Gastrocnemius medialis (tissue), 4 donors: ENCODE measurements at regions not wholly inside any gene's neighbourhood (a gene's known extent, or its start where the extent isn't known, plus 50 kb on each side); places are given as distances from the start of the nearest gene placed in this dataset.

Source experiments
- ATAC-seq, 2 donors: fragments of 150-250 bp; one replicate each; pipeline ENCODE4 v1.9.1; 2016
- DNase-seq, 2 donors: peaks; one replicate each; pipeline ENCODE4 v3.0.0-alpha.2; 2019
- H3K27ac ChIP-seq, 4 donors: fragments of 200-600 bp; sonication (generic); 1 replicate in 1 of 4; 2 replicates in 3 of 4; pipeline ENCODE4 v1.5.1; 2016 to 2018; ENCODE audit warnings: mild to moderate bottlenecking in 2 of 4, moderate library complexity in 1 of 4
- H3K27me3 ChIP-seq, 3 donors: fragments of 200-600 bp; sonication (generic) in 2 of 3; 1 replicate in 1 of 3; 2 replicates in 2 of 3; pipeline versions ENCODE4 v1.5.1 to v1.6.0; 2016 to 2019; ENCODE audit warnings: mild to moderate bottlenecking in 1 of 3, moderate library complexity in 1 of 3
- H3K36me3 ChIP-seq, 2 donors: fragments of 200-600 bp; sonication (generic) in 1 of 2; one replicate each; pipeline ENCODE4 v1.5.1; 2017 to 2018
- H3K4me1 ChIP-seq, 2 donors: fragments of 200-600 bp; sonication (generic) in 1 of 2; one replicate each; pipeline ENCODE4 v1.5.1; 2016 to 2017; ENCODE audit warnings: mild to moderate bottlenecking in 2 of 2
- H3K4me3 ChIP-seq, 4 donors: fragments of 200-600 bp; sonication (generic) in 3 of 4; 1 replicate in 1 of 4; 2 replicates in 3 of 4; pipeline ENCODE4 v1.5.1; 2016 to 2019; ENCODE audit warnings: mild to moderate bottlenecking in 2 of 4
- H3K9me3 ChIP-seq, 3 donors: fragments of 200-600 bp; sonication (generic) in 2 of 3; 1 replicate in 1 of 3; 2 replicates in 2 of 3; pipeline ENCODE4 v1.5.1; 2016 to 2019
- CTCF ChIP-seq, 5 experiments: fragments of 450-650 bp in 3 of 5; fragments of 200-600 bp in 2 of 5; sonication (generic) in 2 of 5; IDR thresholded peaks in 4 of 5; conservative IDR thresholded peaks in 1 of 5; 1 replicate in 4 of 5; 2 replicates in 1 of 5; pipeline ENCODE4 v1.5.1; 2016 to 2019; ENCODE audit warnings: antibody characterized with exemption in 5 of 5, mild to moderate bottlenecking in 3 of 5, moderate library complexity in 3 of 5
- POLR2A ChIP-seq, 2 donors: fragments of 450-650 bp; IDR thresholded peaks; one replicate each; pipeline ENCODE4 v1.6.1; 2017; ENCODE audit warnings: antibody characterized with exemption in 2 of 2, mild to moderate bottlenecking in 2 of 2, moderate library complexity in 2 of 2
- in situ Hi-C, 4 donors: fragments of 200-750 bp; cut with MboI; loops; one replicate each; pipeline versions ENCODE4 v1.15.0 to v1.8.0; 2017; ENCODE audit warnings: low sequenced_read_pairs in 4 of 4
- intact Hi-C: fragments of 100-400 bp; cut with DNase I; formaldehyde crosslinking; loops from one replicate; pipeline ENCODE4 v1.15.1; 2023; ENCODE audit warnings: low total_unique reads

DNA sequence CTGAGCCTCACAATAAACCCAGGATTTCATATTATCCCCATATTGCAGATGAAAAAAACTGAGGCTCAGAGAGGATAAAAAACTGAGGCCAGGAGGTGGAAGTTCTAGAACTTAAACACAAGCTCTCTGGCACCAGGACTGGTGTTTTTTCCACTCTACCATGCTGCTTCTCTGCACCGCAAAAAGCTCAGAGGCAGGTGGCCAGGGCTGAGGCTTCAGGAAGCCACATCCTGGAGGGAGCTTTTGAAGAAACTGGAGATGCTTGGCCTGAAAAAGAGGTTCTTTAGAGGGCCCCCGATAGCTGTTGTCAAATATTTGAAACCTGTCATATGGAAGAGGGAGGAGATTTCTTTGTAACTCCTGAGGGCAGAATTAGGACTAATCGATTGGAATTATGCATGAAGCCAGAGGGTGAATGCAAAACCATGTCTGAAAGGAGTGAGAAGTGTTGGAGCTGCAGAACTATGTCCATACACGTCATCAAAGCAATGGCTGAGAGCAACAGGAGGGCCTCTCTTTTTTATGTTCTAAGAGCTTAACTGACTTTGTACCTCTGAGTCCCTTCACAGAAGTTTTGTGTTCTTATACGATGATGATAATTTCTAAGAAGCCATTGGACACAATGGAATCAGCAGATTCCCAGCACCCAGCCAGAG, 448.6 kb downstream of the FUT8 start:
- TF ChIP-seq CTCF (IDR thresholded peaks at IDR 0.05 in 4 of 5, conservative IDR thresholded peaks at IDR 0.05 in 1 of 5), result no peak
- no peak for TF ChIP-seq POLR2A (IDR thresholded peaks at IDR 0.05)
- no peak overlapping the region for H3K27ac ChIP-seq
- no peaks in the 10 kb centered on the region for H3K4me1 ChIP-seq
- in situ Hi-C loops (no loop called here), intact Hi-C loops (no loop called here)
- H3K36me3 ChIP-seq, result no peaks in the 10 kb centered on the region
- ATAC-seq (no peak), DNase-seq (no peak)
- no peak overlapping the region for H3K4me3 ChIP-seq
- no peaks in the 10 kb centered on the region for H3K9me3 ChIP-seq
- H3K27me3 ChIP-seq, result no peaks in the 10 kb centered on the region

DNA sequence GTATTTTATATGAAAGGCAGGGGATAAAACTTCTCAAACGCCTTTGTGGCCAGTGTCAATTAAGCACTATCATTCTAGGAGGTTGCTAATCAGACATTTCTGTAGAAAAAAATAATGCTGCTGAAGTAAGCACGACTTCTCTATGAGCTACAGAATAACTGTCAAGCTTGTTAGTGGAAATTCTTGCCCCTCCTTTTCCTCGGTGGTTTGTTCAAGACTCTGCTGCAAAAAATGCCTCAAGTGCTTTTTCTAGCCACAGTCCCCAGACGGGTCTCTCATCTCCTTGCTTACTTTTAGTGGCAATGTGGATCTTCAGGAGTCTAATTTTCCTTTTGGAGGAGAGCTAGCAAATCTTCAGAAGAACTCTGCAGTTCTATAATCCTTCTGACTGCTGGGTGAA, 452.0 kb downstream of the FUT8 start:
- TF ChIP-seq CTCF (IDR thresholded peaks at IDR 0.05 in 4 of 5, conservative IDR thresholded peaks at IDR 0.05 in 1 of 5) (no peak), POLR2A (IDR thresholded peaks at IDR 0.05) (no peak)

GRCh38 chr14:65864984-65865383, 452.5 kb downstream of the FUT8 start:
- Histone ChIP-seq H3K4me3 (no peak overlapping the region), H3K27me3 (no peaks in the 10 kb centered on the region), H3K4me1 (no peaks in the 10 kb centered on the region), H3K9me3 (no peaks in the 10 kb centered on the region), H3K36me3 (no peaks in the 10 kb centered on the region), H3K27ac (no peak overlapping the region)
- no peak for TF ChIP-seq CTCF (IDR thresholded peaks at IDR 0.05 in 4 of 5, conservative IDR thresholded peaks at IDR 0.05 in 1 of 5)
- no peak for TF ChIP-seq POLR2A (IDR thresholded peaks at IDR 0.05)
- intact Hi-C loops (no loop called here), in situ Hi-C loops (no loop called here)
- no peak for ATAC-seq
- no peak for DNase-seq

More for the DNA sequence above, 452.0 kb downstream of the FUT8 start:
- H3K27me3 ChIP-seq, result no peaks in the 10 kb centered on the region
- no peak overlapping the region for H3K4me3 ChIP-seq
- no peaks in the 10 kb centered on the region for H3K36me3 ChIP-seq
- ATAC-seq, result no peak
- H3K9me3 ChIP-seq, result no peaks in the 10 kb centered on the region
- in situ Hi-C loops, result no loop called here
- no peak overlapping the region for H3K27ac ChIP-seq
- intact Hi-C loops, result no loop called here
- H3K4me1 ChIP-seq, result no peaks in the 10 kb centered on the region
- no peak for DNase-seq

GRCh38 chr14:65866448-65866847, 453.9 kb downstream of the FUT8 start:
- no peaks in the 10 kb centered on the region for H3K9me3 ChIP-seq
- no peaks in the 10 kb centered on the region for H3K27me3 ChIP-seq
- H3K4me3 ChIP-seq, result no peak overlapping the region
- in situ Hi-C loops, result no loop called here
- no peaks in the 10 kb centered on the region for H3K4me1 ChIP-seq
- DNase-seq, result no peak
- no peaks in the 10 kb centered on the region for H3K36me3 ChIP-seq
- H3K27ac ChIP-seq, result no peak overlapping the region
- no peak for ATAC-seq
- TF ChIP-seq POLR2A (IDR thresholded peaks at IDR 0.05) (no peak), CTCF (IDR thresholded peaks at IDR 0.05 in 4 of 5, conservative IDR thresholded peaks at IDR 0.05 in 1 of 5) (no peak)
- intact Hi-C loops, result no loop called here

GRCh38 chr14:65866886-65867285, 454.4 kb downstream of the FUT8 start:
- in situ Hi-C loops, result no loop called here
- DNase-seq (no peak), ATAC-seq (no peak)
- Histone ChIP-seq H3K27me3 (no peaks in the 10 kb centered on the region), H3K27ac (no peak overlapping the region), H3K4me3 (no peak overlapping the region), H3K9me3 (no peaks in the 10 kb centered on the region), H3K36me3 (no peaks in the 10 kb centered on the region), H3K4me1 (no peaks in the 10 kb centered on the region)
- TF ChIP-seq CTCF (IDR thresholded peaks at IDR 0.05 in 4 of 5, conservative IDR thresholded peaks at IDR 0.05 in 1 of 5) (no peak), POLR2A (IDR thresholded peaks at IDR 0.05) (no peak)
- intact Hi-C loops, result no loop called here
